D721Med (cell line): ENCODE measurements at regions not wholly inside any gene's neighbourhood (a gene's known extent, or its start where the extent isn't known, plus 50 kb on each side); places are given as distances from the start of the nearest gene placed in this dataset.

Experiments used
- DNase-seq: peaks from one replicate; pipeline ENCODE4 v3.0.0; 2011; ENCODE audit warnings: low spot score; ENCODE audit not compliant: insufficient read length
- FAIRE-seq: peaks from 2 replicates; lab custom pipeline; 2011; peaks lifted over from hg19 to GRCh38; lab: Jason Lieb, UNC
- CTCF ChIP-seq: IDR thresholded peaks from 2 replicates; pipeline ENCODE4 v1.5.1; 2012; ENCODE audit warnings: mild to moderate bottlenecking, control low read depth; ENCODE audit not compliant: insufficient read depth; ENCODE audit errors: missing control alignments

- no peak for TF ChIP-seq CTCF
- no peak for DNase-seq
- FAIRE-seq = no peak
Measured at GRCh38 chr2:167388901-167389300, 500.6 kb downstream of the XIRP2 start.

- TF ChIP-seq CTCF = no peak
- FAIRE-seq (no peak), DNase-seq (no peak)
Measured at GRCh38 chr2:167388497-167388896, 500.2 kb downstream of the XIRP2 start.

- FAIRE-seq (no peak), DNase-seq (no peak)
- TF ChIP-seq CTCF = no peak
Measured at GRCh38 chr2:167386694-167387093, 498.4 kb downstream of the XIRP2 start.

- no peak for TF ChIP-seq CTCF
- no peak for DNase-seq
- FAIRE-seq = no peak
Measured at GRCh38 chr2:167383610-167384194, 495.4 kb downstream of the XIRP2 start.

- no peak for DNase-seq
Measured at GRCh38 chr2:167381349-167381748, 493.1 kb downstream of the XIRP2 start.

GRCh38 chr2:167380555-167380954, 492.3 kb downstream of the XIRP2 start:
- DNase-seq (no peak), FAIRE-seq (no peak)
- TF ChIP-seq CTCF = no peak

More at GRCh38 chr2:167381349-167381748, 493.1 kb downstream of the XIRP2 start:
- FAIRE-seq = no peak
- TF ChIP-seq CTCF = no peak

GRCh38 chr2:167380094-167380493, 491.8 kb downstream of the XIRP2 start:
- TF ChIP-seq CTCF = no peak
- no peak for FAIRE-seq
- DNase-seq = no peak
